Caco-2 (cell line): ENCODE measurements at regions not wholly inside any gene's neighbourhood (a gene's known extent, or its start where the extent isn't known, plus 50 kb on each side); places are given as distances from the start of the nearest gene placed in this dataset.

Experiments
- BruUV-seq: library from RNA; stranded (reverse); fragments of 400-500 nt; replicated peaks from 2 replicates; lab custom pipeline; 2021; lab: Mats Ljungman, UMichigan
- CTCF ChIA-PET: fragments of 300-600 bp; sonication (Branson Sonifier 250); formaldehyde crosslinking; loops from one replicate; lab custom pipeline; 2022; ENCODE audit warnings: antibody characterized with exemption; lab: Charles Lee
- POLR2A ChIA-PET: fragments of 300-600 bp; sonication (Branson Sonifier 250); formaldehyde crosslinking; loops from one replicate; lab custom pipeline; 2022; ENCODE audit warnings: antibody characterized with exemption; lab: Charles Lee
- DNase-seq, 2 experiments: peaks; one replicate each; pipeline versions ENCODE4 v3.0.0 to v3.0.0-alpha.2; 2020 to 2022
- H3K27me3 ChIP-seq: replicated peaks from 2 replicates; pipeline ENCODE4 v1.6.0; 2011; ENCODE audit warnings: low read length; ENCODE audit not compliant: control insufficient read depth, insufficient read depth
- H3K36me3 ChIP-seq: 2 replicates; pipeline ENCODE4 v1.5.1; 2011; ENCODE audit warnings: low read length; ENCODE audit not compliant: control insufficient read depth, insufficient read depth
- H3K4me1 ChIP-seq: fragments of 250-450 bp; sonication (Bioruptor Pico); 2 replicates; pipeline ENCODE4 v1.5.1; 2020; ENCODE audit warnings: mild to moderate bottlenecking
- H3K4me3 ChIP-seq: 2 replicates; pipeline ENCODE4 v1.5.1; 2011; ENCODE audit warnings: low read depth, mild to moderate bottlenecking, control low read depth, low read length
- H3K9me3 ChIP-seq: fragments of 250-450 bp; sonication (Bioruptor Pico); 2 replicates; pipeline ENCODE4 v1.5.1; 2020; ENCODE audit warnings: mild to moderate bottlenecking, moderate library complexity
- H3K27ac Mint-ChIP-seq: one replicate; pipeline ENCODE4 v1.8.0; 2022; ENCODE audit warnings: mixed read lengths; ENCODE audit not compliant: unreplicated experiment
- H3K27me3 Mint-ChIP-seq: one replicate; pipeline ENCODE4 v1.8.0; 2022; ENCODE audit warnings: mixed read lengths; ENCODE audit not compliant: insufficient read depth, unreplicated experiment
- H3K36me3 Mint-ChIP-seq: one replicate; pipeline ENCODE4 v1.8.0; 2022; ENCODE audit warnings: mild to moderate bottlenecking, mixed read lengths; ENCODE audit not compliant: insufficient read depth, unreplicated experiment
- H3K4me1 Mint-ChIP-seq: one replicate; pipeline ENCODE4 v1.8.0; 2022; ENCODE audit warnings: low read depth, mixed read lengths; ENCODE audit not compliant: unreplicated experiment
- H3K4me3 Mint-ChIP-seq: one replicate; pipeline ENCODE4 v1.8.0; 2022; ENCODE audit warnings: mild to moderate bottlenecking, moderate library complexity, mixed read lengths; ENCODE audit not compliant: unreplicated experiment
- H3K9me3 Mint-ChIP-seq: one replicate; pipeline ENCODE4 v1.8.0; 2022; ENCODE audit warnings: mixed read lengths; ENCODE audit not compliant: unreplicated experiment
- intact Hi-C: fragments of 100-400 bp; cut with micrococcal nuclease; formaldehyde crosslinking; loops from one replicate; pipeline ENCODE4 v1.10.0; 2022; ENCODE audit not compliant: unreplicated experiment
- TF ChIP-seq, protein P1 (sequence below), 2 experiments: fragments of 200-600 bp in 1 of 2; IDR thresholded peaks; 1 replicate in 1 of 2; 2 replicates in 1 of 2; pipeline versions ENCODE4 v1.5.1 to v1.8.0; 2011 to 2022; ENCODE audit warnings: antibody characterized with exemption in 1 of 2, control low read depth in 1 of 2, inconsistent platforms in 1 of 2, low read depth in 1 of 2, low read length in 1 of 2, mild to moderate bottlenecking in 1 of 2, moderate library complexity in 1 of 2; ENCODE audit not compliant: insufficient read depth in 1 of 2, severe bottlenecking in 1 of 2, unreplicated experiment in 1 of 2

DNA sequence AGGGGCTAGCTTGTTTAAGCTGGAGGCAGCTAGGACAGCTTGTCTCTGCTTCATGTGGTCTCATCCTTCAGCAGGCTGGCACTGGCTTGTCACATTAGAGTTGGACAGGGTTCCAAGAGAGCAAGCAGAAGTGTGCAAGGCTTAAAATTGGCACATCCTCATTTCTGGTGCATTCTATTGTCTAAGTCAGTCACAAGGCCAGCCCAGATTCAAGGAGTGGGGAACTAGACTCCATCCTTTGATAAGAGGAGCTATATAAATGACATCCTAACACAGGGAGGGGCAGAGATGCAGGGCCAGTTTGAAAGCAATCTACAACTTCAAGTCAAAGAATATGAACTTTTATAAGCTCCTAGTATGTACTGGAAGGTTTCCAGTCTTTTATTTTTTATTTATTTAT lies 313.2 kb downstream of the PTTG2 start:
- H3K27ac Mint-ChIP-seq, result no peak overlapping the region
- CTCF ChIA-PET, result no interaction called here
- peaks cover 21% of the 10 kb centered on the region for H3K4me1 ChIP-seq
- TF ChIP-seq, protein P1, sequence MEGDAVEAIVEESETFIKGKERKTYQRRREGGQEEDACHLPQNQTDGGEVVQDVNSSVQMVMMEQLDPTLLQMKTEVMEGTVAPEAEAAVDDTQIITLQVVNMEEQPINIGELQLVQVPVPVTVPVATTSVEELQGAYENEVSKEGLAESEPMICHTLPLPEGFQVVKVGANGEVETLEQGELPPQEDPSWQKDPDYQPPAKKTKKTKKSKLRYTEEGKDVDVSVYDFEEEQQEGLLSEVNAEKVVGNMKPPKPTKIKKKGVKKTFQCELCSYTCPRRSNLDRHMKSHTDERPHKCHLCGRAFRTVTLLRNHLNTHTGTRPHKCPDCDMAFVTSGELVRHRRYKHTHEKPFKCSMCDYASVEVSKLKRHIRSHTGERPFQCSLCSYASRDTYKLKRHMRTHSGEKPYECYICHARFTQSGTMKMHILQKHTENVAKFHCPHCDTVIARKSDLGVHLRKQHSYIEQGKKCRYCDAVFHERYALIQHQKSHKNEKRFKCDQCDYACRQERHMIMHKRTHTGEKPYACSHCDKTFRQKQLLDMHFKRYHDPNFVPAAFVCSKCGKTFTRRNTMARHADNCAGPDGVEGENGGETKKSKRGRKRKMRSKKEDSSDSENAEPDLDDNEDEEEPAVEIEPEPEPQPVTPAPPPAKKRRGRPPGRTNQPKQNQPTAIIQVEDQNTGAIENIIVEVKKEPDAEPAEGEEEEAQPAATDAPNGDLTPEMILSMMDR (IDR thresholded peaks at IDR 0.05; ENCODE audit: insufficient read depth in 1 of 2, low read depth in 1 of 2, low read length in 1 of 2, severe bottlenecking in 1 of 2, unreplicated experiment in 1 of 2), result no peak
- BruUV-seq, result no TSS peak
- no peak for DNase-seq
- H3K4me3 ChIP-seq, result no peak overlapping the region
- intact Hi-C loops, result no loop called here
- H3K36me3 ChIP-seq, result no peaks in the 10 kb centered on the region
- H3K4me1 Mint-ChIP-seq, result peaks cover 17% of the 10 kb centered on the region
- H3K9me3 Mint-ChIP-seq, result no peaks in the 10 kb centered on the region
- H3K27me3 Mint-ChIP-seq, result no peaks in the 10 kb centered on the region
- no peaks in the 10 kb centered on the region for H3K36me3 Mint-ChIP-seq
- no peaks in the 10 kb centered on the region; the same call in 1 of the 2 replicates for H3K9me3 ChIP-seq
- H3K27me3 ChIP-seq, result no peaks in the 10 kb centered on the region
- POLR2A ChIA-PET, result no interaction called here
- H3K4me3 Mint-ChIP-seq, result no peak overlapping the region

DNA sequence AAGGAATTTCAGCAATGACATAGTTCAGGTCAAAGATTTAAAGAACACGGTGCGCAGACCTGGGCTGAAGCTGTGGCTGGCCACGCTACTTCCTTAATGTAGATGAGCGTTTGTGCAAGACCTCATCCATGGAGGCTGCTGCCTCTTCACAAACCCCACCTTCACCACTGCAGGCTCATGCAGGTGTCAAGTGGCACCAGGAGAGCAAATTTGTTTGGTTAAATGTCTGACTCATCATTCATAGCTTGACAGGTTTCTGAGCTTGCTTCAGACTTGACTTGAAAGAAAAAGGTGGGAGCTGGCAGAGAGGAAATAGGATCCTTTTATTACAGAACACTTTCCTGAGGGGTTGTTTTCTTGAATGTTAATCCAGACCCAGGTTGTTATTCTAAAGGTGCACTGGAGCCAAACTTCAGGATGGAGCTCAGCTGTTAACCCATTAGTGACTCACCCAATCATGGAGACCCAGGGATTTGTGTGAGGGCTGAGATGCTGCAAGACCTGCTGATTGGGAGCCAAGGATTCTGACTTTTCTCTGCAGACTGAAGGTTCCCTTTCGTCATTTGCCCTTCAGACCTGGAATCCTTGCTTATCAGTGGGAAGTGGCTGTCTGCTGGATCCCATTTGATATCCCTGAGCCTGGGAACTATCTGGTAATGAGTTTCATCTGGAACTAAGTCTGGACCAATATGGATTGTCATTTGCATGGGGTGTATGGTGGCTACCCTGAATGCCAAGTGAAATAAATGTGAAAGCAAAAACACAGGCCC lies 315.3 kb downstream of the PTTG2 start:
- TF ChIP-seq, protein P1 (IDR thresholded peaks at IDR 0.05; ENCODE audit: insufficient read depth in 1 of 2, low read depth in 1 of 2, low read length in 1 of 2, severe bottlenecking in 1 of 2, unreplicated experiment in 1 of 2), result no peak
- H3K4me3 ChIP-seq, result no peak overlapping the region
- CTCF ChIA-PET, result no interaction called here
- Mint-ChIP-seq H3K4me3 (no peak overlapping the region), H3K36me3 (peaks cover 8% of the 10 kb centered on the region), H3K27ac (peak overlapping the region; percentile 0), H3K27me3 (no peaks in the 10 kb centered on the region), H3K9me3 (no peaks in the 10 kb centered on the region), H3K4me1 (peaks cover 22% of the 10 kb centered on the region)
- no peaks in the 10 kb centered on the region for H3K36me3 ChIP-seq
- peaks cover 37% of the 10 kb centered on the region for H3K4me1 ChIP-seq
- intact Hi-C loops, result loop anchor here (1.0 to 5.0 kb wide), 3 partner anchors 149 to 392 kb away; no protein-coding TSS in a partner anchor
- DNase-seq, result peak; percentile 51 to 64
- H3K9me3 ChIP-seq, result no peaks in the 10 kb centered on the region; the same call in 1 of the 2 replicates
- H3K27me3 ChIP-seq, result no peaks in the 10 kb centered on the region
- BruUV-seq, result no TSS peak
- POLR2A ChIA-PET, result no interaction called here

DNA sequence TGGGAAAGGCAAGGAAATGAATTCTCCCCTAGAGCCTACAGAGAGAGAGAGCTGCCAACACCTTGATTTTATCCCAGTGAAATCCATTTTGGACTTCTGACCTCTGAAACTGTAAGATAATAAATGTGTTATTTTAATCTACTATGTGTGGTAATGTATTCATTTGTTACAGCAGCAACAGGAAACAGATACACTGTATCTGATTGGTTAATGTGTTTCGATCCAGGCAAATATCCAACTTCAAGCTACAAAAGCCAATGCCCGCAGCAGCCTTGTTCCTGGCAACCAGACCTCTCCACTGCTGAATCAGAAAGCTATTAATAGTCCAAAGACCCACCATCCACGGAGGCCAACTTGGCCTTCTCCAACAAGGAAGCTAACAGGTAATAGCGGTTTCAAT lies 318.1 kb downstream of the PTTG2 start:
- CTCF ChIA-PET, result interaction anchor here (1.0 kb wide), 1 partner anchor 99 kb away, joined by 3 read pairs; no protein-coding TSS in a partner anchor
- POLR2A ChIA-PET, result no interaction called here
- no peak for DNase-seq
- peaks cover 36% of the 10 kb centered on the region for H3K4me1 Mint-ChIP-seq
- no peaks in the 10 kb centered on the region for H3K36me3 ChIP-seq
- no peaks in the 10 kb centered on the region; the same call in 1 of the 2 replicates for H3K9me3 ChIP-seq
- no peak overlapping the region for H3K27ac Mint-ChIP-seq
- no peaks in the 10 kb centered on the region for H3K9me3 Mint-ChIP-seq
- H3K4me1 ChIP-seq, result peaks cover 46% of the 10 kb centered on the region
- intact Hi-C loops, result loop anchor here (5.0 kb wide), 2 partner anchors 344 to 389 kb away; no protein-coding TSS in a partner anchor
- H3K27me3 Mint-ChIP-seq, result no peaks in the 10 kb centered on the region
- TF ChIP-seq, protein P1 (IDR thresholded peaks at IDR 0.05; ENCODE audit: insufficient read depth in 1 of 2, low read depth in 1 of 2, low read length in 1 of 2, severe bottlenecking in 1 of 2, unreplicated experiment in 1 of 2), result no peak
- no peak overlapping the region for H3K4me3 ChIP-seq
- no peaks in the 10 kb centered on the region for H3K27me3 ChIP-seq
- no TSS peak for BruUV-seq
- H3K36me3 Mint-ChIP-seq, result peaks cover 8% of the 10 kb centered on the region
- no peak overlapping the region for H3K4me3 Mint-ChIP-seq
